NB4 (cell line): ENCODE measurements at regions not wholly inside any gene's neighbourhood (a gene's known extent, or its start where the extent isn't known, plus 50 kb on each side); places are given as distances from the start of the nearest gene placed in this dataset.

ENCODE experiments used
- CTCF ChIP-seq: IDR thresholded peaks from one replicate; pipeline ENCODE4 v1.5.1; 2012; ENCODE audit warnings: low read depth, low read length
- MAX ChIP-seq: IDR thresholded peaks from 2 replicates; pipeline ENCODE4 v1.6.1; 2011; ENCODE audit warnings: low read depth, low read length
- MYC ChIP-seq: IDR thresholded peaks from 2 replicates; pipeline ENCODE4 v1.6.1; 2011; ENCODE audit warnings: low read depth, low read length
- POLR2A ChIP-seq: IDR thresholded peaks from 2 replicates; pipeline ENCODE4 v1.6.1; 2011; ENCODE audit warnings: mild to moderate bottlenecking; ENCODE audit not compliant: insufficient read length; ENCODE audit errors: extremely low read depth

- TF ChIP-seq CTCF (no peak), MAX (peak; percentile 82), POLR2A (peak; percentile 15), MYC (peak; percentile 70)
Observed at GRCh38 chr13:51534041-51534817, 50.0 kb upstream of the WDFY2 start.
